Activated naive CD4-positive, alpha-beta T cell treated with anti-CD3 and anti-CD28 coated beads for 36 hours (primary cell): ENCODE measurements at regions not wholly inside any gene's neighbourhood (a gene's known extent, or its start where the extent isn't known, plus 50 kb on each side); places are given as distances from the start of the nearest gene placed in this dataset.

Experiments used
- CTCF ChIA-PET: fragments of 350-600 bp; sonication (Branson Sonifier 250); formaldehyde crosslinking; loops from one replicate; lab custom pipeline; 2021; ENCODE audit warnings: antibody characterized with exemption; lab: Charles Lee
- DNase-seq: peaks from one replicate; pipeline ENCODE4 v3.0.0-alpha.2; 2020
- H3K27ac Mint-ChIP-seq: one replicate; pipeline ENCODE4 v1.8.0; 2021; ENCODE audit warnings: mild to moderate bottlenecking, mixed read lengths
- H3K27me3 Mint-ChIP-seq: one replicate; pipeline ENCODE4 v1.8.0; 2021; ENCODE audit warnings: low read depth, mixed read lengths
- H3K36me3 Mint-ChIP-seq: one replicate; pipeline ENCODE4 v1.8.0; 2021; ENCODE audit warnings: low read depth, mixed read lengths
- H3K4me1 Mint-ChIP-seq: one replicate; pipeline ENCODE4 v1.8.0; 2021; ENCODE audit warnings: low read depth, mixed read lengths
- H3K4me3 Mint-ChIP-seq: one replicate; pipeline ENCODE4 v1.8.0; 2021; ENCODE audit warnings: mild to moderate bottlenecking, moderate library complexity, mixed read lengths
- H3K9me3 Mint-ChIP-seq: one replicate; pipeline ENCODE4 v1.8.0; 2021; ENCODE audit warnings: mixed read lengths
- intact Hi-C: fragments of 100-400 bp; cut with micrococcal nuclease; formaldehyde crosslinking; loops from one replicate; pipeline ENCODE4 v1.15.1; 2023

DNA sequence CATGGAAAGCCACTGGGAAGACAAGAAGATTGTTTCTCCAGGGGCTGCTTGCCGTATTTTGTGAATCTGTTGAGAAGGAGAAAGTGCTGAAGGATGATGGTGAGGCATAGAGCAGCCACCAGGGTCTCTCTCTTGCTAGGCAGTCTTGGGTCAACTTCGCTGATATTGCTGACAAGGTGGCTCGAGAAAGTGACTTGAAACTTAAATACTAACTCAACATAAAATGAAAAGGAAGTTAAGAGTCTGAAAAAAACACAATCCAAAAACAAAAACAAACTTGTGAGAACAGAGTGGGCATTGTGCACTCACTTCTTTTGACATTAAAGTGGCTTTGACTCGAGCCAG, 90.1 kb downstream of the CHST2 start:
- Mint-ChIP-seq H3K4me1 (no peaks in the 10 kb centered on the region), H3K36me3 (no peaks in the 10 kb centered on the region), H3K4me3 (no peak overlapping the region), H3K27me3 (no peaks in the 10 kb centered on the region), H3K9me3 (peaks cover 5% of the 10 kb centered on the region), H3K27ac (no peak overlapping the region)
- no peak for DNase-seq
- CTCF ChIA-PET, result no interaction called here
- intact Hi-C loops, result no loop called here

DNA sequence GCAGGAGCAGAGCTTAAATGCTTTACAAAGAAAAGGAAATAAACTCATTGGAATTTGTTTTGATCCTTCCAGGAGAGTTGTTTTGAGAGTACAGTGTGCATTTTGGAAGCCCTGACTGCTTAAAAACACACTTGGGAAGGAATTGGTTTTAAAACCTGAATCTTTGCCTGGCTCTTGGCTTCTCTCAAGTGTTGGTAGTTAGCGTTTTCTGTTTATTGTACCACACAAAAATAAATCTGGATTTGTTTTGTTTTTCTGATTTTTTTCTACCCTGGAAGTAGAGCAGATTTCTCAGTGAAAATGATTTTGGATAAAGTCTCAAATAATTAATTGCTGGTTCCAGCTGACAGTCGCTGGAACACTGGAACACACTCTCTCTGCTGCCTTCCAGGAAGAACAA, 90.6 kb downstream of the CHST2 start:
- Mint-ChIP-seq H3K36me3 (no peaks in the 10 kb centered on the region), H3K27me3 (no peaks in the 10 kb centered on the region), H3K27ac (no peak overlapping the region), H3K4me3 (no peak overlapping the region), H3K4me1 (no peaks in the 10 kb centered on the region), H3K9me3 (peaks cover 5% of the 10 kb centered on the region)
- intact Hi-C loops, result no loop called here
- CTCF ChIA-PET, result no interaction called here
- DNase-seq, result no peak

DNA sequence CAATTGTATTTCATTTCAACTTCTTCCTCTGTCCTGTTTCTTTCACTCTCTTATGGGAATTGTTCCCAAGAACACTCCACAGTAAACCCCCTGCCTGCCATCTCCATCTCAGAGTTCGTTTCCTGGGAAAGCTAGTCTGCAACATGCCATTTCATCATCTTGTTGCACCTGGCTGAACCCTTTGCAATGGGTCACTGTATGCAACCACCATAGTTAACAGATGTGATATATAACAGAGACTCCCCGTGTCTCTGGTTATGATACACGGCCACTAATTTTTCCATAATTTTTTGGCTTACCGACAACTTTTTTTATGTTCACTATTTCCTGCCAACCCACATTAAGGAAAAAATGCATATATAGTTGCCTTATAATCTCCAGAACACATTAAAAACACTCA, 95.5 kb downstream of the CHST2 start:
- Mint-ChIP-seq H3K27ac (no peak overlapping the region), H3K36me3 (no peaks in the 10 kb centered on the region), H3K9me3 (no peaks in the 10 kb centered on the region), H3K4me1 (peaks cover 20% of the 10 kb centered on the region), H3K4me3 (no peak overlapping the region), H3K27me3 (no peaks in the 10 kb centered on the region)
- CTCF ChIA-PET, result interaction anchor here (0.8 kb wide), 1 partner anchor 10 kb away, joined by 3 read pairs; no protein-coding TSS in a partner anchor
- DNase-seq, result no peak
- intact Hi-C loops, result loop anchor here (5.0 kb wide), 1 partner anchor 457 kb away; no protein-coding TSS in a partner anchor
